T-cell (primary cell): ENCODE measurements at regions not wholly inside any gene's neighbourhood (a gene's known extent, or its start where the extent isn't known, plus 50 kb on each side); places are given as distances from the start of the nearest gene placed in this dataset.

Experiments used
- ATAC-seq, 4 experiments: fragments of 200-7000 bp in 3 of 4; fragments of 150-1000 bp in 1 of 4; cut with Tn5 transposase; replicated peaks in 1 of 4; 1 replicate in 3 of 4; 2 replicates in 1 of 4; pipeline ENCODE4 v1.10.0; 2021; ENCODE audit warnings: moderate library complexity in 3 of 4, mild to moderate bottlenecking in 2 of 4, moderate number of reproducible peaks in 1 of 4
- CTCF ChIA-PET, 2 donors: fragments of 300-600 bp; sonication (Branson Sonifier 250); formaldehyde crosslinking; loops; one replicate each; lab custom pipeline; 2022; ENCODE audit warnings: antibody characterized with exemption in 2 of 2; lab: Charles Lee
- POLR2A ChIA-PET, 2 donors: fragments of 300-600 bp; sonication (Branson Sonifier 250); formaldehyde crosslinking; loops; one replicate each; lab custom pipeline; 2022; ENCODE audit warnings: antibody characterized with exemption in 2 of 2; lab: Charles Lee
- DNase-seq, 35 experiments: peaks; one replicate each; pipeline versions ENCODE4 v3.0.0 to v3.0.0-alpha.2; 2013 to 2023
- H3K27ac ChIP-seq: one replicate; pipeline ENCODE4 v1.5.1; 2013; ENCODE audit warnings: low read length
- H3K27me3 ChIP-seq, 2 experiments: replicated peaks in 1 of 2; 1 replicate in 1 of 2; 2 replicates in 1 of 2; pipeline versions ENCODE4 v1.6.1 to v1.7.0; 2013; ENCODE audit warnings: low read length in 1 of 2, mixed read lengths in 1 of 2; ENCODE audit not compliant: control insufficient read depth in 2 of 2, insufficient read depth in 2 of 2; ENCODE audit errors: extremely low read depth in 1 of 2
- H3K36me3 ChIP-seq, 2 donors: 1 replicate in 1 of 2; 2 replicates in 1 of 2; pipeline versions ENCODE4 v1.6.1 to v1.7.0; 2013; ENCODE audit warnings: low read length in 1 of 2; ENCODE audit not compliant: control insufficient read depth in 2 of 2, insufficient read depth in 1 of 2; ENCODE audit errors: extremely low read depth in 1 of 2
- H3K4me1 ChIP-seq, 2 experiments: 1 replicate in 1 of 2; 2 replicates in 1 of 2; pipeline versions ENCODE4 v1.6.1 to v1.7.0; 2013; ENCODE audit warnings: low read length in 2 of 2, mixed read lengths in 1 of 2; ENCODE audit not compliant: insufficient read depth in 2 of 2, control insufficient read depth in 1 of 2; ENCODE audit errors: extremely low read depth in 1 of 2
- H3K4me3 ChIP-seq, 2 donors: 1 replicate in 1 of 2; 2 replicates in 1 of 2; pipeline versions ENCODE4 v1.5.1 to v1.7.0; 2013; ENCODE audit warnings: mild to moderate bottlenecking in 2 of 2, low read length in 1 of 2, moderate library complexity in 1 of 2; ENCODE audit not compliant: control insufficient read depth in 1 of 2; ENCODE audit errors: extremely low read depth in 1 of 2
- H3K9me3 ChIP-seq: 2 replicates; pipeline ENCODE4 v1.7.0; 2013
- H3K27ac Mint-ChIP-seq, 2 donors: one replicate each; pipeline ENCODE4 v1.8.0; 2020 to 2021; ENCODE audit warnings: mild to moderate bottlenecking in 2 of 2, mixed read lengths in 2 of 2
- H3K27me3 Mint-ChIP-seq, 2 donors: one replicate each; pipeline ENCODE4 v1.8.0; 2021 to 2022; ENCODE audit warnings: mixed read lengths in 2 of 2
- H3K36me3 Mint-ChIP-seq: one replicate; pipeline ENCODE4 v1.8.0; 2021; ENCODE audit warnings: mixed read lengths
- H3K4me1 Mint-ChIP-seq, 3 donors: one replicate each; pipeline ENCODE4 v1.8.0; 2020 to 2022; ENCODE audit warnings: mixed read lengths in 3 of 3, mild to moderate bottlenecking in 1 of 3
- H3K4me3 Mint-ChIP-seq, 3 donors: one replicate each; pipeline ENCODE4 v1.8.0; 2020 to 2022; ENCODE audit warnings: mild to moderate bottlenecking in 3 of 3, mixed read lengths in 3 of 3, moderate library complexity in 3 of 3
- H3K9me3 Mint-ChIP-seq, 3 donors: one replicate each; pipeline ENCODE4 v1.8.0; 2020 to 2022; ENCODE audit warnings: mixed read lengths in 3 of 3
- WGBS: methylation state at CpG from one replicate; pipeline ENCODE4 v1.1.5; 2013; ENCODE audit warnings: missing lambda C conversion rate; ENCODE audit not compliant: insufficient coverage; 5-methylcytosine and 5-hydroxymethylcytosine counted together

- H3K4me1 Mint-ChIP-seq: no peaks in the 10 kb centered on the region
- ATAC-seq (no peak), DNase-seq (no peak)
- Histone ChIP-seq H3K27me3 (peaks cover 0 to 1% of the 10 kb centered on the region in 2 experiments), H3K4me1 (no peaks in the 10 kb centered on the region), H3K4me3 (no peak overlapping the region), H3K9me3 (no peaks in the 10 kb centered on the region), H3K27ac (no peak overlapping the region), H3K36me3 (no peaks in the 10 kb centered on the region)
- no peaks in the 10 kb centered on the region for H3K36me3 Mint-ChIP-seq
- H3K27me3 Mint-ChIP-seq: peaks cover 6 to 19% of the 10 kb centered on the region in 2 donors
- no peak overlapping the region for H3K4me3 Mint-ChIP-seq
- no CpG with 5 or more reads among the region's 2 CpGs for WGBS
- H3K9me3 Mint-ChIP-seq: no peaks in the 10 kb centered on the region
- H3K27ac Mint-ChIP-seq: no peak overlapping the region
- CTCF ChIA-PET: no interaction called here
- POLR2A ChIA-PET: no interaction called here
Observed at GRCh38 chr1:76769911-76770310, 97.4 kb upstream of the ST6GALNAC5 start.

- no peak for ATAC-seq
- Mint-ChIP-seq H3K4me3 (no peak overlapping the region), H3K4me1 (no peaks in the 10 kb centered on the region), H3K9me3 (no peaks in the 10 kb centered on the region), H3K27ac (no peak overlapping the region), H3K27me3 (peaks cover 2 to 14% of the 10 kb centered on the region in 2 donors), H3K36me3 (no peaks in the 10 kb centered on the region)
- no peaks in the 10 kb centered on the region for H3K9me3 ChIP-seq
- ChIA-PET POLR2A (no interaction called here), CTCF (no interaction called here)
- H3K4me1 ChIP-seq: no peaks in the 10 kb centered on the region
- WGBS: 26% methylated on average over 3 of the region's 3 CpGs
- DNase-seq: no peak
- no peaks in the 10 kb centered on the region for H3K27me3 ChIP-seq
- H3K27ac ChIP-seq: no peak overlapping the region
- H3K36me3 ChIP-seq: no peaks in the 10 kb centered on the region
- H3K4me3 ChIP-seq: no peak overlapping the region
Observed at GRCh38 chr1:76770979-76771378, 96.3 kb upstream of the ST6GALNAC5 start.

GRCh38 chr1:76781447-76781846 lies 85.8 kb upstream of the ST6GALNAC5 start:
- Mint-ChIP-seq H3K36me3 (no peaks in the 10 kb centered on the region), H3K27me3 (no peaks in the 10 kb centered on the region), H3K27ac (no peak overlapping the region), H3K9me3 (no peaks in the 10 kb centered on the region), H3K4me1 (no peaks in the 10 kb centered on the region), H3K4me3 (no peak overlapping the region)
- Histone ChIP-seq H3K4me1 (no peaks in the 10 kb centered on the region), H3K4me3 (no peak overlapping the region), H3K27me3 (no peaks in the 10 kb centered on the region), H3K27ac (no peak overlapping the region), H3K9me3 (no peaks in the 10 kb centered on the region), H3K36me3 (no peaks in the 10 kb centered on the region)
- POLR2A ChIA-PET: no interaction called here
- CTCF ChIA-PET: no interaction called here
- ATAC-seq (no peak), DNase-seq (no peak)

GRCh38 chr1:76782809-76783208 lies 84.5 kb upstream of the ST6GALNAC5 start:
- CTCF ChIA-PET: no interaction called here
- no peak overlapping the region for H3K4me3 Mint-ChIP-seq
- peaks cover 0 to 2% of the 10 kb centered on the region in 2 donors for H3K27me3 Mint-ChIP-seq
- no peak for ATAC-seq
- no peaks in the 10 kb centered on the region for H3K36me3 Mint-ChIP-seq
- no peak for DNase-seq
- no peak overlapping the region for H3K4me3 ChIP-seq
- no peaks in the 10 kb centered on the region for H3K9me3 ChIP-seq
- H3K4me1 Mint-ChIP-seq: no peaks in the 10 kb centered on the region
- POLR2A ChIA-PET: no interaction called here
- H3K27me3 ChIP-seq: no peaks in the 10 kb centered on the region
- H3K36me3 ChIP-seq: no peaks in the 10 kb centered on the region
- no CpG with 5 or more reads among the region's 1 CpG for WGBS
- H3K9me3 Mint-ChIP-seq: no peaks in the 10 kb centered on the region
- no peak overlapping the region for H3K27ac ChIP-seq
- no peak overlapping the region for H3K27ac Mint-ChIP-seq
- H3K4me1 ChIP-seq: no peaks in the 10 kb centered on the region

- no peak for ATAC-seq
- ChIA-PET POLR2A (no interaction called here), CTCF (no interaction called here)
- Mint-ChIP-seq H3K4me3 (no peak overlapping the region), H3K27me3 (peaks cover 0 to 2% of the 10 kb centered on the region in 2 donors), H3K4me1 (no peaks in the 10 kb centered on the region), H3K36me3 (no peaks in the 10 kb centered on the region), H3K9me3 (no peaks in the 10 kb centered on the region), H3K27ac (no peak overlapping the region)
- H3K36me3 ChIP-seq: no peaks in the 10 kb centered on the region
- DNase-seq: no peak
- H3K27ac ChIP-seq: no peak overlapping the region
- H3K4me3 ChIP-seq: no peak overlapping the region
- no peaks in the 10 kb centered on the region for H3K4me1 ChIP-seq
- no peaks in the 10 kb centered on the region for H3K27me3 ChIP-seq
- no peaks in the 10 kb centered on the region for H3K9me3 ChIP-seq
Observed at GRCh38 chr1:76784502-76784901, 82.8 kb upstream of the ST6GALNAC5 start.

- POLR2A ChIA-PET: no interaction called here
- Histone ChIP-seq H3K27me3 (no peaks in the 10 kb centered on the region), H3K27ac (no peak overlapping the region), H3K36me3 (no peaks in the 10 kb centered on the region), H3K9me3 (no peaks in the 10 kb centered on the region), H3K4me1 (no peaks in the 10 kb centered on the region), H3K4me3 (no peak overlapping the region)
- Mint-ChIP-seq H3K4me1 (no peaks in the 10 kb centered on the region), H3K27me3 (peaks cover 0 to 2% of the 10 kb centered on the region in 2 donors), H3K36me3 (no peaks in the 10 kb centered on the region), H3K4me3 (no peak overlapping the region), H3K9me3 (no peaks in the 10 kb centered on the region), H3K27ac (no peak overlapping the region)
- DNase-seq (no peak), ATAC-seq (no peak)
- CTCF ChIA-PET: no interaction called here
Observed at GRCh38 chr1:76786222-76786621, 81.1 kb upstream of the ST6GALNAC5 start.

- Histone ChIP-seq H3K9me3 (no peaks in the 10 kb centered on the region), H3K27me3 (no peaks in the 10 kb centered on the region), H3K4me3 (no peak overlapping the region), H3K4me1 (no peaks in the 10 kb centered on the region), H3K27ac (no peak overlapping the region), H3K36me3 (no peaks in the 10 kb centered on the region)
- H3K36me3 Mint-ChIP-seq: no peaks in the 10 kb centered on the region
- no peak overlapping the region for H3K27ac Mint-ChIP-seq
- WGBS: no CpG with 5 or more reads among the region's 2 CpGs
- H3K27me3 Mint-ChIP-seq: peaks cover 0 to 10% of the 10 kb centered on the region in 2 donors
- ChIA-PET CTCF (no interaction called here), POLR2A (no interaction called here)
- no peak overlapping the region for H3K4me3 Mint-ChIP-seq
- no peaks in the 10 kb centered on the region for H3K9me3 Mint-ChIP-seq
- ATAC-seq (no peak), DNase-seq (no peak)
- H3K4me1 Mint-ChIP-seq: no peaks in the 10 kb centered on the region
Observed at GRCh38 chr1:76793594-76793993, 73.7 kb upstream of the ST6GALNAC5 start.
